Activated CD4-positive, alpha-beta T cell treated with anti-CD3 and anti-CD28 coated beads for 36 hours (primary cell): ENCODE measurements at regions not wholly inside any gene's neighbourhood (a gene's known extent, or its start where the extent isn't known, plus 50 kb on each side); places are given as distances from the start of the nearest gene placed in this dataset.
"Not testable (repeated sequence)": the region's sequence is repeated elsewhere in the genome, so short reads cannot be mapped to it uniquely, and the experiment has no call there.

Experiments
- ATAC-seq: fragments of 200-7000 bp; cut with Tn5 transposase; one replicate; pipeline ENCODE4 v1.10.0; 2021; ENCODE audit warnings: mild to moderate bottlenecking, moderate library complexity
- CTCF ChIA-PET: fragments of 350-600 bp; sonication (Branson Sonifier 250); formaldehyde crosslinking; loops from one replicate; lab custom pipeline; 2021; ENCODE audit warnings: antibody characterized with exemption; lab: Charles Lee
- POLR2A ChIA-PET: fragments of 350-600 bp; sonication (Branson Sonifier 250); formaldehyde crosslinking; loops from one replicate; lab custom pipeline; 2021; ENCODE audit warnings: antibody characterized with exemption, inconsistent platforms; lab: Charles Lee
- DNase-seq: peaks from one replicate; pipeline ENCODE4 v3.0.0-alpha.2; 2020
- H3K27ac Mint-ChIP-seq: one replicate; pipeline ENCODE4 v1.8.0; 2021; ENCODE audit warnings: mixed read lengths
- H3K27me3 Mint-ChIP-seq: one replicate; pipeline ENCODE4 v1.8.0; 2021; ENCODE audit warnings: mixed read lengths
- H3K36me3 Mint-ChIP-seq: one replicate; pipeline ENCODE4 v1.8.0; 2021; ENCODE audit warnings: low read depth, mixed read lengths
- H3K4me1 Mint-ChIP-seq: one replicate; pipeline ENCODE4 v1.8.0; 2021; ENCODE audit warnings: mixed read lengths
- H3K4me3 Mint-ChIP-seq: one replicate; pipeline ENCODE4 v1.8.0; 2021; ENCODE audit warnings: mild to moderate bottlenecking, moderate library complexity, mixed read lengths
- H3K9me3 Mint-ChIP-seq: one replicate; pipeline ENCODE4 v1.8.0; 2021; ENCODE audit warnings: low read depth, mixed read lengths
- intact Hi-C, 2 experiments: fragments of 100-400 bp; cut with DNase I in 1 of 2; cut with micrococcal nuclease in 1 of 2; formaldehyde crosslinking; loops; one replicate each; pipeline versions ENCODE4 v1.14.2 to v1.15.1; 2022 to 2024; cut with DNase I, micrococcal nuclease

DNA sequence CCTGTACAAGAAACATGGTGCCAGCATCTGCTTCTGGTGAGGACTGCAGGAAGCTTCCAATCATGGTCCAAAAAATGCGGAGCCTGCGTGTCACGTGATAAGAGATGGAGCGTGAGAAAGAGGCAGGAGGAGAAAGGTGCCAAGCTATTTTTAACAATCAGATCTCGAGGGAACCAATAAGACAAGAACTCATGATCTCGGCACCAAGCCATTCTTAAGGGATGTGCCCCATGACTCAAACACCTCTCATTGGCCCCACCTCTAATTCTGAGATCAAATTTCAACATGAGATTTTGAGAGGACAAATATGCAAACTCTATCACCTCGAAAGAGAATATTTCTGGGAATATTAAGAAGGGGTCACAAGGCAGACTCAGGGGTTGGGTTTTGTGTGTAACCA, 107.2 kb downstream of the PYDC2 start:
- POLR2A ChIA-PET = no interaction called here
- peaks cover 4% of the 10 kb centered on the region for H3K9me3 Mint-ChIP-seq
- no peaks in the 10 kb centered on the region for H3K27me3 Mint-ChIP-seq
- intact Hi-C loops = no loop called here
- H3K36me3 Mint-ChIP-seq = no peaks in the 10 kb centered on the region
- DNase-seq = no peak
- no peak for ATAC-seq
- H3K4me1 Mint-ChIP-seq = no peaks in the 10 kb centered on the region
- H3K27ac Mint-ChIP-seq = no peak overlapping the region
- CTCF ChIA-PET = no interaction called here
- H3K4me3 Mint-ChIP-seq = no peak overlapping the region

DNA sequence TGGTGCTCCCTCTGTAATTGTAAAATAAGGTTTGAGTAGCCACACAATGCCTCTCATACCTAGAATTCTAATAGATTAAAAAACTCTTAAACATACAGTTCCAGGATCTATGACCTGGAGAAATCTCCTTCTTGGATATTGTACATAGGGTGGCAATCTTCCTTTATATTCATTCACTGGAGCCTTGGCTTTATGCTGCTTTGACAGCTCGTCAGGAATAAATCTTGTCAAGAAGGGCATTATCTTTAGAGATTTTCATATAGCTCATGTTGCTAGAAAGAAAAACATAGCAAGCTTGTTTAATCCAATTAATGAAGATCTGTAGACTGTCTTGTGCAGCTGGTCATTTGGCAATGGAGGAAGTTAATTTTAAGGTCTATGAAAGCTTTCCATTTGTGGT, 131.1 kb downstream of the PYDC2 start:
- DNase-seq = no peak
- Mint-ChIP-seq H3K4me3 (no peak overlapping the region), H3K27me3 (no peaks in the 10 kb centered on the region), H3K36me3 (no peaks in the 10 kb centered on the region), H3K27ac (no peak overlapping the region), H3K9me3 (no peaks in the 10 kb centered on the region), H3K4me1 (no peaks in the 10 kb centered on the region)
- ATAC-seq = no peak
- intact Hi-C loops = no loop called here
- ChIA-PET CTCF (no interaction called here), POLR2A (no interaction called here)

DNA sequence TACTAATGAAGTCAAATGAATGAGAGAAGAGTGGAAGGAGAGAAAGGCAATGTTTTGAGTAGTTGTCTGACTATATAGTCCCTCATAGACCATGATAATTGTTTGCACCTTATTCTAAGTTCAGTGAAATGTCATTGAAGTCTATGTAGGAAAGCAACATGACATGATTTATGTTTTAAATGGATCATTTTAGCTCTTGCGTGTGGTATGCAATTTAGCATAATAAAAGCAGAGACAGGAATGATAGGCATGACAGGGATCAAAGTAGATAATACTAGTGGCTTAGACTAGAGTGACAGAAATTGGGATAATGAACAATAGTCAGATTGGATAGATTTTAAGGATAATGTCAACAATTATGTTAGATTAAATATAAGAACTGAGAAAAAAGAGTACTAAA, 132.5 kb downstream of the PYDC2 start:
- Mint-ChIP-seq H3K27ac (no peak overlapping the region), H3K4me3 (no peak overlapping the region), H3K9me3 (no peaks in the 10 kb centered on the region), H3K27me3 (no peaks in the 10 kb centered on the region), H3K4me1 (no peaks in the 10 kb centered on the region), H3K36me3 (no peaks in the 10 kb centered on the region)
- intact Hi-C loops = no loop called here
- ATAC-seq (no peak), DNase-seq (no peak)
- POLR2A ChIA-PET = no interaction called here
- CTCF ChIA-PET = no interaction called here

DNA sequence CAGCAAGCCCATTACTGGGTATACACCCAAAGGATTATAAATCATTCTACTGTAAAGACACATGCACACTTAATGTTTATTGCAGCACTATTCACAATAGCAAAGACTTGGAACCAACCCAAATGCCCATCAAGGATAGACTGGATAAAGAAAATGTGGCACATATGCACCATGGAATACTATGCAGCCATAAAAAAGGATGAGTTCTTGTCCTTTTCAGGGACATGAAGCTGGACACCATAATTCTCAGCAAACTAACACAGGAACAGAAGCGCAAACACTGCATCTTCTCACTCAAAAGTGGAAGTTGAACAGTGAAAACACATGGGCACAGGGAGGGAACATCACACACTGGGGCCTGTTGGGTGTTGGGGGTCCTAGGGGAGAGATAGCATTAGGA, 154.5 kb downstream of the PYDC2 start:
- H3K9me3 Mint-ChIP-seq, CTCF ChIA-PET, POLR2A ChIA-PET, ATAC-seq, H3K4me3 Mint-ChIP-seq, H3K36me3 Mint-ChIP-seq, DNase-seq, H3K27me3 Mint-ChIP-seq, H3K4me1 Mint-ChIP-seq, intact Hi-C loops, H3K27ac Mint-ChIP-seq: not testable (repeated sequence)

DNA sequence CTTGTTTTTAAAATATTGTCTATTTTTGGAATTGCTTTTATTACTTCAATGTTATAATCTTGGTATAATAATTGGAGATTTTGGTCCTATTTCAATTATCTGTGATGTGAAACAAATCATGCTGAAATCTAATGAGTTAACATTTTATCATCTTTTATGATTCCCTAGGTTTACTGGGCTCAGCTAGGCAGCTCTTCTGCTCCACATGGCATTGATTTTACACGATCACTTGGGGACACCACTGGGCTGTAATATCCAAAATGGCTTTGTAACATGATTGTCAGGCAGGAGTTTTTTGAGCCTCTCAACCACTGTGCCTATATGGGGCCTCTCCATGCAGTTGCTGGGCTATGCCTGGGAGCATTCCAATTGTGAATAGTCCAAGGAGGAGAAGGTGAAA, 163.3 kb downstream of the PYDC2 start:
- no peaks in the 10 kb centered on the region for H3K27me3 Mint-ChIP-seq
- ChIA-PET CTCF (no interaction called here), POLR2A (no interaction called here)
- no peak for DNase-seq
- no peaks in the 10 kb centered on the region for H3K4me1 Mint-ChIP-seq
- H3K27ac Mint-ChIP-seq = no peak overlapping the region
- H3K36me3 Mint-ChIP-seq = no peaks in the 10 kb centered on the region
- H3K9me3 Mint-ChIP-seq = no peaks in the 10 kb centered on the region
- H3K4me3 Mint-ChIP-seq = no peak overlapping the region
- intact Hi-C loops = no loop called here
- no peak for ATAC-seq

DNA sequence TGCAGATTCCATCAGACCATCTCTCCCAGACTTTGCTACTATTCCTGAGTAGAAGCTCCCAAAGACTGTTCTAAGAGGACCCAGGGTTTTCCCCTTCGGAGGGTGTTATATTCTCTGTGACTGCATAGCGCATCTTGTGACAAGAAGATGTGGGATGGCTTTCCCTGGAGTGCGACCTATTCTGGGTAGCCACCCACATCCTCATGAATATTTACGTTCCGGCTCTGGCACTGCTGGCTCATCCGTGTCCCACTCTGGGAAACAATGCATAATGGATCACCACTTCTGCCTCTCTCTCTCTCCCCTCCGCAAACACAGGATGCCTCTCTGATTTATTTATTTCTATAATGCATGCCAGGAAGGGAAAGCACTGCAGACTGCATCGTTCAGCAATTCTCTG, 166.1 kb downstream of the PYDC2 start:
- Mint-ChIP-seq H3K27me3 (no peaks in the 10 kb centered on the region), H3K9me3 (no peaks in the 10 kb centered on the region)
- POLR2A ChIA-PET = no interaction called here

DNA sequence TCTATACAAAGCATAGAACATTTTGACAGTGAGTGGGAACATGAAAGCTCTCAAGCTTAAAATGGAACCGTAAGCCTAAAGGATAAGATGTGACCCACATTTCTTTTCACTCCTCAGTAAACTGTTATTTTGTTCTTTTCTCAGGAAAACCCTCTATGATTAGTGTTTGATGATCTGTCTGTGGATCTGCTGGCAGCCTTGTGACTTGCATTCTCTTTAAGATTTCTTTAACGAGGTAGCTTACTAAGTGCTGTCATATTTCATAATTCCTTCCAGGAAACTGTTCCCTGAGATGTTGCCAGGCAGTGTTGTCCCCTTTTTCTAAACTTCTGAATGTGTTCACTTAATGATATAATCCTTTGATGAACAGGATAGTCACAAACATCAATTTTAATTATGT, 167.6 kb downstream of the PYDC2 start:
- Mint-ChIP-seq H3K4me3 (no peak overlapping the region), H3K27me3 (no peaks in the 10 kb centered on the region), H3K9me3 (no peaks in the 10 kb centered on the region), H3K36me3 (no peaks in the 10 kb centered on the region), H3K27ac (no peak overlapping the region), H3K4me1 (no peaks in the 10 kb centered on the region)
- intact Hi-C loops = no loop called here
- ChIA-PET POLR2A (no interaction called here), CTCF (interaction anchor here (1.1 kb wide), 1 partner anchor 9 kb away, joined by 3 read pairs; no protein-coding TSS in a partner anchor)
- ATAC-seq = no peak
- no peak for DNase-seq

More for the DNA sequence above, 166.1 kb downstream of the PYDC2 start:
- no peak for DNase-seq
- Mint-ChIP-seq H3K27ac (no peak overlapping the region), H3K4me3 (no peak overlapping the region), H3K36me3 (no peaks in the 10 kb centered on the region), H3K4me1 (no peaks in the 10 kb centered on the region)
- no peak for ATAC-seq
- intact Hi-C loops = no loop called here
- CTCF ChIA-PET = interaction anchor here (1.6 kb wide), 1 partner anchor 10 kb away, joined by 4 read pairs; no protein-coding TSS in a partner anchor

DNA sequence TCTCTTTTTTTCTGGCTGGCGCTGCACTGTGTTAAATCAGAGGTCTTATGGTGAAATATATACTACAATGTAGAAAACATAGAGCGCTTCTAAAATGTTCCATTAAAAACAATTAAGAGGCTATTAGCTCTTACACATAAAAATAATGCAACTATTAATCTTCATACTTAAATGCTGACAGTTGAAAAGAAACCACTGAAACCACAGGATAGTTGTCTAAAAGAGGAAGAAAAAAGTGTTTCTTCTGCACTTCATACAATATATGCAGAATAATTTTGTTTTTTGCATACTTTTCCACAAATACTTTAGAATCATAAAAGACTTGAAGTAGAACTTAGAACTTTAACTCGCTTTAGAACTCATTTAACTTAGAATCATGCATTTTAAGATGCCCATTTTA, 170.5 kb downstream of the PYDC2 start:
- ATAC-seq = no peak
- CTCF ChIA-PET = no interaction called here
- Mint-ChIP-seq H3K9me3 (no peaks in the 10 kb centered on the region), H3K27ac (no peak overlapping the region), H3K4me1 (no peaks in the 10 kb centered on the region), H3K36me3 (no peaks in the 10 kb centered on the region), H3K4me3 (no peak overlapping the region), H3K27me3 (no peaks in the 10 kb centered on the region)
- intact Hi-C loops = no loop called here
- POLR2A ChIA-PET = no interaction called here
- DNase-seq = no peak

DNA sequence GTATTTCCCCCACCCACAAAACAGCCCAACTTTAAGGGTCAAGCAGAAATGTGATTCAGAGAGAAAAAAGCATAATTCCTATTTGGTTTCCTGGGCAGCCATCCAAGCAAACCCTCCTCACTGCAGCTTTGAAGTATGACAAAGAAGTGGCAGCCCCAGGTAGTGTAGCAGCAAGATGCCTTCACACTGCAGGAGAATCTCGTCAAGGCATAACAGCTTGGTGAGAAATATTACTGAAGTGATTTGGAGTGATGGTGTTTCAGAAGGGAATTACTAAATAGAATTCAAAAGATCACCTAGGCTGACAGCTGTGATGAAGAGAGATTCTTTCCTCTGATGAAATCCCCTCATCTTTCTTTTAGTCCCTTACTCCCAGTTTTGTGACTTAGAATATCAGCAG, 173.9 kb downstream of the PYDC2 start:
- Mint-ChIP-seq H3K9me3 (peaks cover under 1% of the 10 kb centered on the region), H3K27me3 (no peaks in the 10 kb centered on the region), H3K4me3 (no peak overlapping the region), H3K4me1 (no peaks in the 10 kb centered on the region), H3K27ac (no peak overlapping the region), H3K36me3 (no peaks in the 10 kb centered on the region)
- intact Hi-C loops = no loop called here
- no peak for ATAC-seq
- no peak for DNase-seq
- ChIA-PET POLR2A (interaction anchor here (0.6 kb wide), 1 partner anchor 295 kb away, joined by 3 read pairs; no protein-coding TSS in a partner anchor), CTCF (no interaction called here)

DNA sequence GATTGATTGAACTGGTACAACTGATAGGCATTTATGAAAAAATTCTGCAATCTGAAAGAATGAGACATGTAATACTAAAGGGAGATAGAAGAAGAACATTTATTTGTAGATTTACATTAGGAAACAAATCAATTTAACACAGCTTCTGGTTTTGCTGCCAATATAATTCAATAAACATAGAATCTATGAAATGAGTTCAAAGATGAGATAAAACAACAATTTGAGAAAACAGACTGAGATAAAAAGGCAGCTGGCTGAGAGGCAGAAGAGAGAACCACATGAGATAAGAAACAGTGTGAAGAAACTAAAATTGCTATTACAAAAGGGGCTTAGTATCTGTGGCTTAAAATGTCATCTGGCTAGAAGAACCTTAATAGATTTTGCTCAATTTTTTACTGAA, 176.6 kb downstream of the PYDC2 start:
- H3K36me3 Mint-ChIP-seq = no peaks in the 10 kb centered on the region
- CTCF ChIA-PET = interaction anchor here (0.6 kb wide), 1 partner anchor 10 kb away, joined by 3 read pairs; no protein-coding TSS in a partner anchor

DNA sequence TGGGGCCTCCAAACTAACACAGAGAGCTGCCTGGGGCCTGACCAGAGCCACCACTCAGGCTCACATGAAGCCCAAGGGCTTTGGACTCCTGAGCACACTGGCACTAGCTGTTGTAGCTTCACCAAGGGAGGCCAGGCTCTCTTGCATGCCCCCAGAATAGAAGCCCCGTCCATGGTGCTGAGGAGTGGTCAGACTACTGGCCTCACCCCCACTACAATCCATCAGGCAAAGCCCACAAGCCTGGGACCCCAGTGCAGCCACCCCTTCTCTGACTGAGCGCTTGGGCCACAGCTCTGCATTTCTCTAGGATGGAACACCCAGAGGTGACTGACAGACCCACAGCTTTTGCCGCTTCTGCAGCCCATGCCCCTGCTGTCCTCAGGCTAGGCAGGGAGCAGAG, 180.8 kb downstream of the PYDC2 start:
- ATAC-seq (no peak), DNase-seq (no peak)
- Mint-ChIP-seq H3K4me1 (no peaks in the 10 kb centered on the region), H3K27me3 (no peaks in the 10 kb centered on the region), H3K36me3 (no peaks in the 10 kb centered on the region), H3K9me3 (peaks cover 4% of the 10 kb centered on the region), H3K4me3 (no peak overlapping the region), H3K27ac (no peak overlapping the region)
- intact Hi-C loops = no loop called here
- ChIA-PET POLR2A (no interaction called here), CTCF (no interaction called here)

More for the DNA sequence above, 176.6 kb downstream of the PYDC2 start:
- intact Hi-C loops = no loop called here
- Mint-ChIP-seq H3K9me3 (peaks cover 2% of the 10 kb centered on the region), H3K4me1 (no peaks in the 10 kb centered on the region), H3K27ac (no peak overlapping the region), H3K4me3 (no peak overlapping the region), H3K27me3 (no peaks in the 10 kb centered on the region)
- ATAC-seq = no peak
- POLR2A ChIA-PET = no interaction called here
- no peak for DNase-seq

DNA sequence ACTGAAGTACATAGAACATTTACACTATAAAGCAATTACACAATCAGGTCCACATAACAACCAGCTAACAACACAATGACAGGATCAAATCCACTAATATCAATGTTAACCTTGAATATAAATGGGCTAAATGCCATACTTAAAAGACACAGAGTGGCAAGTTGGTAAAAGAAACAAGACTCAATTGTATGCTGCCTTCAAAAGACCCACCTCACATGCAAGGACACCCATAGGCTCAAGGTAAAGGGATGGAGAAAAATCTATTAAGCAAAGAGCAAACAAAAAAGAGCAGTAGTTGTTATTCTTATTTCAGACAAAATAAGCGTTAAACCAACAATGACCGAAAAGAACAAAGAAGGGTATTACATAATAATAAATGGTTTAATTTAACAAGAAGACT, 183.3 kb downstream of the PYDC2 start:
- Mint-ChIP-seq H3K27ac (no peak overlapping the region), H3K4me1 (no peaks in the 10 kb centered on the region), H3K27me3 (no peaks in the 10 kb centered on the region), H3K36me3 (no peaks in the 10 kb centered on the region), H3K4me3 (no peak overlapping the region), H3K9me3 (peaks cover 6% of the 10 kb centered on the region)
- ChIA-PET CTCF (no interaction called here), POLR2A (no interaction called here)
- intact Hi-C loops = no loop called here
- DNase-seq (no peak), ATAC-seq (no peak)

DNA sequence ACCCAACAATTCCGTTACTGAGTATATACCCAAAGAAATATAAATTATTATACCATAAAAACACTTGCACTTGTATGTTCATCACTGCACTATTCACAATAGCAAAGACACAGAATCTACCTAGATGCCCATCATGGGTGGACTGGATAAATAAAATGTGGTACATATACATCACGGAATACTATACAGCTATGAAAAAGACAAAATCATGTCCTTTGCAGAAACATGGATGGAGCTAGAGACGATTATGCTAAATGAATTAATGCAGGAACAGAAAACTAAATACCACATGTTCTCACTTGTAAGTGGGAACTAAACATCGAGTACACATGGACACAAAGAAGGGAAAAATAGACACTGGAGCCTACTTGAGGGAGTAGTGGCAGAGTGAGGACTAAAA, 185.3 kb downstream of the PYDC2 start:
- Mint-ChIP-seq H3K27ac (no peak overlapping the region), H3K9me3 (peaks cover 9% of the 10 kb centered on the region), H3K36me3 (no peaks in the 10 kb centered on the region), H3K27me3 (no peaks in the 10 kb centered on the region), H3K4me3 (no peak overlapping the region), H3K4me1 (no peaks in the 10 kb centered on the region)
- POLR2A ChIA-PET = no interaction called here
- ATAC-seq (no peak), DNase-seq (no peak)
- CTCF ChIA-PET = no interaction called here
- intact Hi-C loops = no loop called here
